MG63 (cell line): ENCODE measurements at regions not wholly inside any gene's neighbourhood (a gene's known extent, or its start where the extent isn't known, plus 50 kb on each side); places are given as distances from the start of the nearest gene placed in this dataset.

Experiments
- DNase-seq: peaks from one replicate; pipeline ENCODE4 v3.0.0-alpha.2; 2020
- H3K27me3 ChIP-seq: fragments of 250-450 bp; sonication (Bioruptor Pico); 2 replicates; pipeline ENCODE4 v1.5.1; 2020; ENCODE audit warnings: mild to moderate bottlenecking, moderate library complexity
- H3K36me3 ChIP-seq: fragments of 250-450 bp; sonication (Bioruptor Pico); 2 replicates; pipeline ENCODE4 v1.5.1; 2020; ENCODE audit warnings: mild to moderate bottlenecking, moderate library complexity
- H3K4me3 ChIP-seq: fragments of 250-450 bp; sonication (Bioruptor Pico); 2 replicates; pipeline ENCODE4 v1.5.1; 2020; ENCODE audit warnings: mild to moderate bottlenecking, moderate library complexity
- H3K9me3 ChIP-seq: fragments of 250-450 bp; sonication (Bioruptor Pico); 2 replicates; pipeline ENCODE4 v1.5.1; 2020; ENCODE audit warnings: mild to moderate bottlenecking, moderate library complexity

- Histone ChIP-seq H3K9me3 (no peaks in the 10 kb centered on the region), H3K36me3 (no peaks in the 10 kb centered on the region)
- DNase-seq: no peak
These were observed 104.0 kb upstream of the ZNF678 start for GRCh38 chr1:227459326-227459841.

GRCh38 chr1:227454686-227455085 lies 108.7 kb upstream of the ZNF678 start:
- Histone ChIP-seq H3K4me3 (no peak overlapping the region), H3K36me3 (no peaks in the 10 kb centered on the region), H3K27me3 (peaks cover 17% of the 10 kb centered on the region; the same call in 1 of the 2 replicates), H3K9me3 (no peaks in the 10 kb centered on the region)
- no peak for DNase-seq

More at GRCh38 chr1:227459326-227459841, 104.0 kb upstream of the ZNF678 start:
- Histone ChIP-seq H3K4me3 (no peak overlapping the region), H3K27me3 (peaks cover 4% of the 10 kb centered on the region; the same call in 1 of the 2 replicates)

- Histone ChIP-seq H3K4me3 (no peak overlapping the region), H3K27me3 (peaks cover 17% of the 10 kb centered on the region; the same call in 1 of the 2 replicates), H3K9me3 (no peaks in the 10 kb centered on the region), H3K36me3 (no peaks in the 10 kb centered on the region)
- DNase-seq: no peak
These were observed 109.6 kb upstream of the ZNF678 start for GRCh38 chr1:227453631-227454355.

GRCh38 chr1:227451954-227452353 lies 111.4 kb upstream of the ZNF678 start:
- no peak for DNase-seq
- H3K9me3 ChIP-seq: no peaks in the 10 kb centered on the region
- no peaks in the 10 kb centered on the region for H3K36me3 ChIP-seq
- H3K27me3 ChIP-seq: peaks cover 17% of the 10 kb centered on the region; the same call in 1 of the 2 replicates
- no peak overlapping the region for H3K4me3 ChIP-seq

- no peak for DNase-seq
- peaks cover 17% of the 10 kb centered on the region; the same call in 1 of the 2 replicates for H3K27me3 ChIP-seq
- no peaks in the 10 kb centered on the region for H3K36me3 ChIP-seq
- H3K9me3 ChIP-seq: no peaks in the 10 kb centered on the region
- no peak overlapping the region for H3K4me3 ChIP-seq
These were observed 112.3 kb upstream of the ZNF678 start for GRCh38 chr1:227451057-227451456.

- Histone ChIP-seq H3K9me3 (no peaks in the 10 kb centered on the region), H3K4me3 (no peak overlapping the region), H3K36me3 (no peaks in the 10 kb centered on the region), H3K27me3 (peaks cover 17% of the 10 kb centered on the region; the same call in 1 of the 2 replicates)
- DNase-seq: no peak
These were observed 112.9 kb upstream of the ZNF678 start for GRCh38 chr1:227450489-227450888.

- no peak for DNase-seq
- H3K36me3 ChIP-seq: no peaks in the 10 kb centered on the region
These were observed 113.5 kb upstream of the ZNF678 start for GRCh38 chr1:227449741-227450441.

GRCh38 chr1:227449051-227449450 lies 114.3 kb upstream of the ZNF678 start:
- H3K27me3 ChIP-seq: peaks cover 10% of the 10 kb centered on the region; the same call in 1 of the 2 replicates
- no peaks in the 10 kb centered on the region for H3K9me3 ChIP-seq
- no peak overlapping the region for H3K4me3 ChIP-seq
- no peaks in the 10 kb centered on the region for H3K36me3 ChIP-seq
- peak; percentile 47 for DNase-seq

More at GRCh38 chr1:227449741-227450441, 113.5 kb upstream of the ZNF678 start:
- Histone ChIP-seq H3K9me3 (no peaks in the 10 kb centered on the region), H3K27me3 (peaks cover 13% of the 10 kb centered on the region; the same call in 1 of the 2 replicates), H3K4me3 (no peak overlapping the region)

GRCh38 chr1:227447531-227447990 lies 115.8 kb upstream of the ZNF678 start:
- no peaks in the 10 kb centered on the region for H3K36me3 ChIP-seq
- no peak for DNase-seq
- H3K9me3 ChIP-seq: no peaks in the 10 kb centered on the region
- H3K4me3 ChIP-seq: no peak overlapping the region
- H3K27me3 ChIP-seq: 0 out of 2 replicates have a peak, but pooled peaks cover 3% of the 10 kb centered on the region

GRCh38 chr1:227445746-227446145 lies 117.6 kb upstream of the ZNF678 start:
- H3K9me3 ChIP-seq: no peaks in the 10 kb centered on the region
- no peak overlapping the region for H3K4me3 ChIP-seq
- H3K27me3 ChIP-seq: no peaks in the 10 kb centered on the region
- no peak for DNase-seq
- no peaks in the 10 kb centered on the region for H3K36me3 ChIP-seq

GRCh38 chr1:227445092-227445674 lies 118.2 kb upstream of the ZNF678 start:
- no peaks in the 10 kb centered on the region for H3K27me3 ChIP-seq
- no peaks in the 10 kb centered on the region for H3K36me3 ChIP-seq
- no peak overlapping the region for H3K4me3 ChIP-seq
- DNase-seq: no peak
- H3K9me3 ChIP-seq: no peaks in the 10 kb centered on the region

GRCh38 chr1:227440182-227440581 lies 121.9 kb upstream of the CDC42BPA start:
- no peaks in the 10 kb centered on the region for H3K27me3 ChIP-seq
- no peak for DNase-seq
- no peaks in the 10 kb centered on the region for H3K9me3 ChIP-seq
- H3K4me3 ChIP-seq: no peak overlapping the region
- no peaks in the 10 kb centered on the region for H3K36me3 ChIP-seq

GRCh38 chr1:227437495-227438008 lies 119.3 kb upstream of the CDC42BPA start:
- H3K36me3 ChIP-seq: no peaks in the 10 kb centered on the region
- DNase-seq: no peak
- peak overlapping the region; percentile 34 for H3K4me3 ChIP-seq
- no peaks in the 10 kb centered on the region for H3K27me3 ChIP-seq
- H3K9me3 ChIP-seq: no peaks in the 10 kb centered on the region

- H3K4me3 ChIP-seq: no peak overlapping the region
- H3K27me3 ChIP-seq: no peaks in the 10 kb centered on the region
- DNase-seq: no peak
- no peaks in the 10 kb centered on the region for H3K36me3 ChIP-seq
- H3K9me3 ChIP-seq: no peaks in the 10 kb centered on the region
These were observed 116.6 kb upstream of the CDC42BPA start for GRCh38 chr1:227434808-227435444.

GRCh38 chr1:227433663-227434341 lies 115.5 kb upstream of the CDC42BPA start:
- H3K36me3 ChIP-seq: no peaks in the 10 kb centered on the region
- H3K9me3 ChIP-seq: no peaks in the 10 kb centered on the region
- no peak overlapping the region for H3K4me3 ChIP-seq
- H3K27me3 ChIP-seq: no peaks in the 10 kb centered on the region
- DNase-seq: no peak

GRCh38 chr1:227432981-227433380 lies 114.7 kb upstream of the CDC42BPA start:
- Histone ChIP-seq H3K36me3 (no peaks in the 10 kb centered on the region), H3K27me3 (no peaks in the 10 kb centered on the region), H3K9me3 (no peaks in the 10 kb centered on the region), H3K4me3 (no peak overlapping the region)
- DNase-seq: no peak
